ENCODE measurements at regions not wholly inside any gene's neighbourhood (a gene's known extent, or its start where the extent isn't known, plus 50 kb on each side); places are given as distances from the start of the nearest gene placed in this dataset.

- TF ChIP-seq CTCF (IDR thresholded peaks at IDR 0.05) (no peak), POLR2A (IDR thresholded peaks at IDR 0.05) (no peak), EP300 (IDR thresholded peaks at IDR 0.05) (no peak)
Measured at GRCh38 chr2:121004359-121004758, 268.7 kb downstream of the GLI2 start.

All from ovary (tissue), 3 donors.